GM23338 (cell line): ENCODE measurements at regions not wholly inside any gene's neighbourhood (a gene's known extent, or its start where the extent isn't known, plus 50 kb on each side); places are given as distances from the start of the nearest gene placed in this dataset.

Experiments
- CTCF ChIP-seq, 2 experiments: fragments of 200-600 bp in 1 of 2; sonication (generic) in 1 of 2; conservative IDR thresholded peaks; 2 replicates each; pipeline versions ENCODE4 v1.5.1 to v1.6.1; 2016 to 2017; ENCODE audit warnings: antibody characterized with exemption in 2 of 2, low read depth in 2 of 2, mild to moderate bottlenecking in 2 of 2, moderate library complexity in 1 of 2
- POLR2AphosphoS5 ChIP-seq: IDR thresholded peaks from 2 replicates; pipeline ENCODE4 v1.6.1; 2016; ENCODE audit warnings: antibody characterized with exemption, low read depth

GRCh38 chr2:81195774-81196382, 891.3 kb upstream of the LRRTM1 start:
- TF ChIP-seq POLR2AphosphoS5 (no peak), CTCF (conservative IDR thresholded peaks at IDR 0.05; ENCODE audit: low read depth in 2 of 2) (peak in 1 of 2 experiments; percentile 25; a peak in 2 of 4 replicates)
